CD1c-positive myeloid dendritic cell (primary cell): ENCODE measurements at regions not wholly inside any gene's neighbourhood (a gene's known extent, or its start where the extent isn't known, plus 50 kb on each side); places are given as distances from the start of the nearest gene placed in this dataset.
"Not testable (repeated sequence)": the region's sequence is repeated elsewhere in the genome, so short reads cannot be mapped to it uniquely, and the experiment has no call there.

Experiments used
- DNase-seq: peaks from one replicate; pipeline ENCODE4 v3.0.0-alpha.2; 2016; ENCODE audit errors: extremely low spot score

GRCh38 chr16:14384745-14385144 lies 245.3 kb downstream of the PARN start:
- no peak for DNase-seq

GRCh38 chr16:14383844-14384243 lies 246.2 kb downstream of the PARN start:
- not testable (repeated sequence) for DNase-seq

- DNase-seq: no peak
These were observed 251.2 kb downstream of the PARN start for GRCh38 chr16:14378689-14379467.

GRCh38 chr16:14378131-14378551 lies 251.9 kb downstream of the PARN start:
- DNase-seq: no peak

GRCh38 chr16:14377326-14377725 lies 252.7 kb downstream of the PARN start:
- no peak for DNase-seq

GRCh38 chr16:14375132-14375491 lies 254.9 kb downstream of the PARN start:
- DNase-seq: no peak

- no peak for DNase-seq
These were observed 255.5 kb downstream of the PARN start for GRCh38 chr16:14374451-14375131.

- no peak for DNase-seq
These were observed 256.2 kb downstream of the PARN start for GRCh38 chr16:14373896-14374295.

GRCh38 chr16:14373406-14373805 lies 256.7 kb downstream of the PARN start:
- DNase-seq: no peak

GRCh38 chr16:14372471-14372870 lies 257.6 kb downstream of the PARN start:
- DNase-seq: no peak

- no peak for DNase-seq
These were observed 258.2 kb downstream of the PARN start for GRCh38 chr16:14371778-14372431.

- no peak for DNase-seq
These were observed 259.3 kb downstream of the PARN start for GRCh38 chr16:14370736-14371234.

GRCh38 chr16:14369734-14370598 lies 260.1 kb downstream of the PARN start:
- DNase-seq: no peak

GRCh38 chr16:14368399-14368798 lies 261.7 kb downstream of the PARN start:
- no peak for DNase-seq

- no peak for DNase-seq
These were observed 262.9 kb downstream of the PARN start for GRCh38 chr16:14366974-14367707.

- no peak for DNase-seq
These were observed 263.6 kb downstream of the PARN start for GRCh38 chr16:14366447-14366846.

- DNase-seq: no peak
These were observed 264.7 kb downstream of the PARN start for GRCh38 chr16:14365200-14365851.

GRCh38 chr16:14364386-14365199 lies 265.5 kb downstream of the PARN start:
- no peak for DNase-seq

GRCh38 chr16:14364112-14364385 lies 266.0 kb downstream of the PARN start:
- DNase-seq: no peak
